ENCODE measurements at regions not wholly inside any gene's neighbourhood (a gene's known extent, or its start where the extent isn't known, plus 50 kb on each side); places are given as distances from the start of the nearest gene placed in this dataset.

DNA sequence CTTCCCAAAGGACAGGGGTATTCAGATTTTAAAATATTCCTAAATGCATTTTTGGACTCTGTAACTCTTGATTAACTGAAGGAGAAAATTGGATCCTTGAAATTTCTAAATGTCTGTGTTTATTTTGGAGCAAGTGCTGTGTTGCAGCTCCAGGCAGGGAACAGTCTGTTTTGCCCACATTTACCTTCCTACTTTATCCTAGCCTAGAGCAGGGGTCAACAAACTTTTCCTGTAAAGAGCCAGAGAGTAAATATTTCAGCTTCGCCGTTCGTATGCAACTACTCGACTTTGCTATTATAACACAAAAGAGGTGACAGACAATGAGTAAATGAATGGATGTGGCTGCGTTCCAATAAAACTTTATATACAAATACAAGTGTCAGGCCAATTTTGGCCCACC, 402.2 kb downstream of the GPATCH2 start:
- TF ChIP-seq, protein P1, sequence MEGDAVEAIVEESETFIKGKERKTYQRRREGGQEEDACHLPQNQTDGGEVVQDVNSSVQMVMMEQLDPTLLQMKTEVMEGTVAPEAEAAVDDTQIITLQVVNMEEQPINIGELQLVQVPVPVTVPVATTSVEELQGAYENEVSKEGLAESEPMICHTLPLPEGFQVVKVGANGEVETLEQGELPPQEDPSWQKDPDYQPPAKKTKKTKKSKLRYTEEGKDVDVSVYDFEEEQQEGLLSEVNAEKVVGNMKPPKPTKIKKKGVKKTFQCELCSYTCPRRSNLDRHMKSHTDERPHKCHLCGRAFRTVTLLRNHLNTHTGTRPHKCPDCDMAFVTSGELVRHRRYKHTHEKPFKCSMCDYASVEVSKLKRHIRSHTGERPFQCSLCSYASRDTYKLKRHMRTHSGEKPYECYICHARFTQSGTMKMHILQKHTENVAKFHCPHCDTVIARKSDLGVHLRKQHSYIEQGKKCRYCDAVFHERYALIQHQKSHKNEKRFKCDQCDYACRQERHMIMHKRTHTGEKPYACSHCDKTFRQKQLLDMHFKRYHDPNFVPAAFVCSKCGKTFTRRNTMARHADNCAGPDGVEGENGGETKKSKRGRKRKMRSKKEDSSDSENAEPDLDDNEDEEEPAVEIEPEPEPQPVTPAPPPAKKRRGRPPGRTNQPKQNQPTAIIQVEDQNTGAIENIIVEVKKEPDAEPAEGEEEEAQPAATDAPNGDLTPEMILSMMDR (conservative IDR thresholded peaks at IDR 0.05 in 1 of 2, IDR thresholded peaks at IDR 0.05 in 1 of 2; ENCODE audit: low read depth in 1 of 2, low read length in 2 of 2), result no peak
- TF ChIP-seq EZH2 (IDR thresholded peaks at IDR 0.05; ENCODE audit: low read length, missing control alignments), result no peak

Data from fibroblast of lung (primary cell).